NT2/D1 (cell line): ENCODE measurements at regions not wholly inside any gene's neighbourhood (a gene's known extent, or its start where the extent isn't known, plus 50 kb on each side); places are given as distances from the start of the nearest gene placed in this dataset.

ENCODE experiments used
- SUZ12 ChIP-seq: IDR thresholded peaks from 2 replicates; pipeline ENCODE4 v1.6.1; 2011; ENCODE audit not compliant: insufficient read length, insufficient read depth; ENCODE audit errors: extremely low read depth
- YY1 ChIP-seq: IDR thresholded peaks from 2 replicates; pipeline ENCODE4 v1.6.1; 2011; ENCODE audit not compliant: insufficient read length, insufficient read depth
- ZNF274 ChIP-seq: IDR thresholded peaks from 2 replicates; pipeline ENCODE4 v1.6.1; 2011; ENCODE audit warnings: mild to moderate bottlenecking, low read depth, low read length

DNA sequence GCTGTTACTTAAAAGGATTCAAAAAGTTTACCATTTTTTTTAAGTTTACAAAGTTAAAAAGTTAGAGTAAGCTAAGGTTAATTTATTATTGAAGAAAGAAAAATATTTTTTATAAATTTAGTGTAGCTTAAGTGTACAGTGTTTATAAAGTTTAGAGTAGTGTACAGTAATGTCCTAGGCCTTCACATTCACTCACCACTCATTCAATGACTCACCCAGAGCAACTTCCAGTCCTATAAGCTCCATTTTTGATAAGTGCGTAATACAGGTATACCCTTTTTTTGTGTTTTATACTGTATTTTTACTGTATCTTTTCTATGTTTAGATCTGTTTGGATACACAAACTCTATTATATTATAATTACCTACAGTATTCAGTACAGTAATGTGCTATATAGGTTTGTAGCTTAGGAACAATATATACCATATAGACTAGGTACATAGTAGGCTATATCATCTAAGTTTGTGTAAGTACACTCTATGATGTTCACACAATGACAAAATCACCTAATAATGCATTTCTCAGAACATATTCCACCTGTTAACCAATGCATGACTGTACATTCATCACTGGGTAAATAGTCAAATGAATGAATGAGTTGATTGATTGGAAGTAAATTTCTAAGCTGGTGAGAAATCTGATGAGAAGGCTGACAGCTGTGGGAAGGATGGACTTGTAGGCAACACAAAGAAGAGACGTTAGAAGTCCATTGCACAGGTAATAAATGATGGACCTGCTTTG is 95.2 kb upstream of the CDIN1 start:
- TF ChIP-seq ZNF274 (no peak), SUZ12 (no peak), YY1 (no peak)
